H1 (cell line): ENCODE measurements at regions not wholly inside any gene's neighbourhood (a gene's known extent, or its start where the extent isn't known, plus 50 kb on each side); places are given as distances from the start of the nearest gene placed in this dataset.

Source experiments
- BACH1 ChIP-seq: IDR thresholded peaks from 2 replicates; pipeline ENCODE4 v1.6.1; 2012; ENCODE audit warnings: low read length, improper control_type of control experiment
- CBX8 ChIP-seq: fragments of 300-800, 300-1000 bp; sonication (generic); IDR thresholded peaks from 2 replicates; pipeline ENCODE4 v1.7.1; 2016; ENCODE audit warnings: low read depth, low read length, borderline replicate concordance
- EGR1 ChIP-seq: IDR thresholded peaks from 2 replicates; pipeline ENCODE4 v1.6.1; 2011; ENCODE audit warnings: low read depth, low read length, borderline replicate concordance
- EP300 ChIP-seq, 2 experiments: IDR thresholded peaks; 1 replicate in 1 of 2; 2 replicates in 1 of 2; pipeline ENCODE4 v1.6.1; 2011 to 2012; ENCODE audit warnings: low read depth in 2 of 2, low read length in 2 of 2, mild to moderate bottlenecking in 2 of 2, borderline replicate concordance in 1 of 2, inconsistent platforms in 1 of 2, moderate library complexity in 1 of 2
- EZH2 ChIP-seq: fragments of 200-600 bp; sonication (generic); IDR thresholded peaks from 2 replicates; pipeline ENCODE4 v1.7.1; 2012; ENCODE audit warnings: low read depth, mild to moderate bottlenecking, moderate library complexity, low read length, inconsistent platforms; ENCODE audit not compliant: severe bottlenecking
- HDAC2 ChIP-seq, 2 experiments: fragments of 300-600 bp in 1 of 2; sonication (generic) in 1 of 2; IDR thresholded peaks; 2 replicates each; pipeline ENCODE4 v1.6.1; 2011 to 2012; ENCODE audit warnings: low read depth in 2 of 2, low read length in 2 of 2, mild to moderate bottlenecking in 2 of 2, moderate library complexity in 2 of 2, borderline replicate concordance in 1 of 2, inconsistent platforms in 1 of 2
- NANOG ChIP-seq: IDR thresholded peaks from 2 replicates; pipeline ENCODE4 v1.6.1; 2011; ENCODE audit warnings: low read length, low read depth, mild to moderate bottlenecking, inconsistent platforms; ENCODE audit not compliant: insufficient read depth, poor library complexity, severe bottlenecking
- USF2 ChIP-seq: IDR thresholded peaks from 2 replicates; pipeline ENCODE4 v1.6.1; 2011; ENCODE audit warnings: low read length, improper control_type of control experiment
- ZNF274 ChIP-seq: IDR thresholded peaks from 2 replicates; pipeline ENCODE4 v1.7.0; 2012; ENCODE audit warnings: low read length, borderline replicate concordance; ENCODE audit errors: extremely low read depth

- TF ChIP-seq EP300 (IDR thresholded peaks at IDR 0.05; ENCODE audit: borderline replicate concordance in 1 of 2, low read depth in 2 of 2, low read length in 2 of 2) (no peak), CBX8 (no peak), EGR1 (no peak), NANOG (no peak), HDAC2 (IDR thresholded peaks at IDR 0.05; ENCODE audit: borderline replicate concordance in 1 of 2, low read depth in 2 of 2, low read length in 2 of 2) (no peak), EZH2 (no peak), BACH1 (no peak), USF2 (no peak), ZNF274 (no peak)
These were observed 460.9 kb upstream of the KIRREL3 start (continued) for GRCh38 chr11:127461241-127462064.
